Fibroblast of upper back skin (primary cell): ENCODE measurements at regions not wholly inside any gene's neighbourhood (a gene's known extent, or its start where the extent isn't known, plus 50 kb on each side); places are given as distances from the start of the nearest gene placed in this dataset.
"Not testable (repeated sequence)": the region's sequence is repeated elsewhere in the genome, so short reads cannot be mapped to it uniquely, and the experiment has no call there.

Experiments used
- DNase-seq: peaks from one replicate; pipeline ENCODE4 v3.0.0-alpha.2; 2013

DNA sequence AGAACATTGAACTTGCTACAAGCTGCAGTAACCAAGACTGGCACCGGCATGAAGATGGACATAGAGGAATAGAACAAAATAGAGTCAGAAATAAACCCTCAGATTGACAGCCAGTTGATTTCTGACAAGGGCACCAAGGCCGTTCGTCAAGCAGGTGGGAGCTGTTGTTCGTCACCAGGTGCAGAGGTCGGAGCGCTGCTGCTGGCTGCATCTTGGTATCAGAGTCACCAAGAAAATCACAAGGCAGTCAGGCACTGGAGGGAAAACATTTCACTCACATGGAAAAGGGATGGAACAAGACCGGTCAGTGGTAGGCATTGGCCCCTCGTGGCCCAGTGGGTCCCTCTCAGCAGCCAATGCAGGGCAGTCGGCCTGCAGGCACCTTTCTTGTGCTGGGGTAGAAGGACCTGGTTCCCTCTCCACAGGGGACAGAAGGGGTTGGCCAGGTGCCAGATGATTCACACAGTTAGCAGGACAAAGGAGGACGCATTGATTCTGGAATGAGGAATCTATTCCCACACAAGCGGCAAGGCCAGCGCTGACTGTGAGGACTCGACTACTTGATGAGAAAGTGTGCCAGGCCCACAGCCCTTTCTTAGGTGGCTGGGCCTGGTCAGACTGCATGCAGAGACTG is 115.8 kb upstream of the FGF3 start:
- DNase-seq = no peak

- no peak for DNase-seq
Measured at GRCh38 chr11:69935941-69936505, 116.8 kb upstream of the FGF3 start.

GRCh38 chr11:69936771-69937170 is 117.6 kb upstream of the FGF3 start:
- no peak for DNase-seq

DNA sequence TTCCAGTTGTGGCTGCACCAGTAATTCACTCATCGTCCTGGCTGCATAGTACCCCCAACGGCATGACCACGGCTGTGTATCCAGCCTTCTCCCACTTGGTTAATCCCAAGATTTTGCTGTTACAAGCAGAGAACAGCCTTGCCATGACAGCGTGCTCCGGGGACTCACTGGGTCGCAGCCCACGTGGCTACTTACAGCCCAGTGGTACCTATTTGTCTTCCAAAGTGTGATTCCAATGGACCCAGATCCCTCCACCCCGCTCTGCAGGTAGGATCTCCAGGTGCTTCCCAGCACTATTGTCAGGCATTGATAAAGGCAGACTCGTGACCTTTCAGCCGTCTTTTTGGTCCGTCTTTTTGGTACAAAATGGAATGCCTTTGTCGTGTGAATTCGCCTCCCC is 119.0 kb upstream of the FGF3 start:
- DNase-seq = no peak

DNA sequence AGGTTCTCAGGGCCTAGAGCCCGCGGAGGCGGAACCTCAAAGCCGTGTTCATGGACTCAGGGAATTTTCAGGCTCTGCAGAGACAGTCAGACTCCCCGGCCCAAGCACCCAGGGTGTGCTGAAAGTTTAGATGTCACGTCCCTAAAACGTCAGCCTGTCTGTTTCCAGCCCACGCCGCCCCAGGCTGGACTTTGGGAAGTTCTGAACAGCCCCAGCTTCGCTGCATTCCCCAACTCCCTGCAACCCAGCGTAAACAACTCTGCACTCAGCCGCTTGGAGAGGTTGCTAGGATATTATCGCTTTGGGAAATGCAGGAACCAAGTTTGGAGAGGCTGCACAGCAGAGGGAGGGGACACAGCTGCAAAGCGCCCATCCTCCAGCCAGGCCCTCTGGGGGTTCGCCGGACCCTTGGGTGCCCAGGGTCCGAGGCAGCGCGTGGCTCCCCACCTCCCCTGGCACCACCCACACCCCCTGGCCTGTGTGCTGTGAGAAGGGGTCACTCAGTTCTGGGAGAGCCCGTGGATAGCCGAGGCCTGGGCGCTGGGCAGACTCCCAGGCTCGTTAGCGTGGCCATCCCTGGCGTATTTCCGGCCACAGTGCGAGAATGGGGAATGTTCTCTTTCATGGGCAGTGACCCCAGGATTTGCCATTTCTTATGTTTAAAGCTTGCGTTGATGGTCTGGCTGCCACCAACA is 120.5 kb upstream of the FGF3 start:
- no peak for DNase-seq

DNA sequence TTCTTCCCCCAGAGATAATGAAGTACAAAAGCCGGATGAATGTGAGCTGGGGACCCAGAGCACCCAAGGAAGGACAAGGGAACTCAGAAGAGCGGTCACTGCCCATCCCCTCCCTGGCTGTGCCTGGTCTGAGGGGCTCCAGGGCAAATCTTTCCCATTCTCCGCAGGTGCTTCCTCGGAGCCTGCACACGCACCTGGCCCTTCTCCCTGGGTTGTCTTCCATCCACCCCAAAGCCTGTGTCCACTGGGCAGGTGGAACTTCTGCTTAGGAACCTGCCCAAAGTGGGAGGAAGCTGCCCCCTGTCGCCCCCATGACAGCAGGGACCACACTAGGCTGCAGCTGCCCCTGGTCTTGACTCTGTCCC is 121.0 kb upstream of the FGF3 start:
- no peak for DNase-seq

DNA sequence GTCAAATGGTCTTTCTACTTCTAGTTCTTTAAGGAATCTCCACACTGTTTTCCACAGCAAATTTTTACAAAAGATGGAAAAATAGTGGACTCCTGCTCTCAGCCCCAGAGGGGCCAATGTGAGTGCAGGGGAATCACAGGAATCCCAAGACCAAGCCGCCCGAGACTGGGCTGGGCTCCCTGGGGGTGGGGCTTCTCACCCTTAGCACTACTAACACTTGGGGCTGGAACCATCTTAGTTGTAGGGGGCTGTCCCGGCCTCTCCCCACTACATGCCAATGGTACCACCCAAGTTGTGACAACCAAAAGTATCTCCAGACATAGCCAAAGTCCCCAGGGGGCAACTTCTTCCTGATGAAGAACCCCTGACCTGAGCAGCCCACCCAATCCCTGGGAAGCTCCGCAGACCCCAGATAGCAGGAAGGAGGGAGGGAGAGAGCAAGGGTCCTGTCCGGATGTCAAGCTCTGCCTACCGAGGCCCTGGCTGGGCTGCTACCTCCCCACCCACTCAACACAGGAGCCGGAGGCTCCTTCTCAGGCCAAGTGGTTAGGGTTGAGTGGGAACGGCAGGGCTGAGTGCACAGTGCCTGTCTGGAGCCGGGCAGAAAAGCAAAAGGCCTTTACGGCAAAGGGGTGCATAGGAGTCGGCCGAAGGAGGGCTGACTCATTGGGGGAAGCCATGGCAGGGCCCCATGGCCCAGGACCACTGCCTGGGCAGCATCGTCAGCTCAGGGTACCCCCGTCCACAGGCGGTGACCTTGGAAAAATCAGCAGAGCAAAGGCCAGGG is 122.5 kb upstream of the FGF3 start:
- DNase-seq = no peak

DNA sequence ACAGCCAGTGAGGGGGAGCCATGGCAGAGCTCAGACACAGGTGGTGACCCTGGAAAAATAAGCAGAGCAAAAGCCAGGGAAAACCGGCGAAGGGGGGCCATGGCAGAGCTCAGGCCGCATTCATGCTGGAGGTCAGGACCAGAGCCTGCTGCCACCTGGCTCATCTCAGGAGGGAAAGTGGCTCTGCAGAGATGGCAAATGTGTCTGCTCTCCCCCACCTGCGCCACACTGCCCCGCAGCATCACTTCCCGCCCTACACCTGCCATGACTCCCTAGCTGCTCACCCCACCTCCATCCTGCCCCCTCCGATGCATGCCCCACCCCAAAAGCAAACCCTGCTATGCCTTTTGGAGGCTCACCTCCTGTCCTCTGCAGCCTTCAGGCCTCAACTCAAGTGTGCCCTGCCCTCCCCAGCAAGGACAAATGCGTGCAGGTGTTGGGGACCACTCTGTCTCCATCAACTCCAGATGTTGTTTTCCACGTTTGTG is 123.2 kb upstream of the FGF3 start:
- DNase-seq = no peak

DNA sequence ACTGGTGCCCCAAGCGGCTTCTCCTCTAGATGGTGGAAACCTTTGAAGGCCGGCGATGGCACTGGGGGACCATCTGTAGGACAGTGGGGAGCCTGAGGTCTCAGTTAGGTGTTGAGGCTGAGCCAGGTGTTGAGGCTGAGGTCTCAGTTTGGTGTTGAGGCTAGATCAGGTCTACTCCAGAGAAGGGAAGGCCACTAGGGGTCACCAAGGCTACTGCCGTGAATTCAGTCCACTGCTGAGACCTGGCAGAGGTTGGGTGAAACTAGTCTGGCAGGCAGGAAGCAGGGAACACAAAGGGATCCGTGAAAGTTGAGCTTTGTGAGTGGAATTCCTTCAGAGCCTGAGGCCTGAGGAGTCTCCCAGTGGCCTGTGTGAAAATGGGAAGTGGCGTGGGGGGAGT is 123.8 kb upstream of the FGF3 start:
- no peak for DNase-seq

GRCh38 chr11:69943506-69943905 is 124.3 kb upstream of the FGF3 start:
- DNase-seq = no peak

DNA sequence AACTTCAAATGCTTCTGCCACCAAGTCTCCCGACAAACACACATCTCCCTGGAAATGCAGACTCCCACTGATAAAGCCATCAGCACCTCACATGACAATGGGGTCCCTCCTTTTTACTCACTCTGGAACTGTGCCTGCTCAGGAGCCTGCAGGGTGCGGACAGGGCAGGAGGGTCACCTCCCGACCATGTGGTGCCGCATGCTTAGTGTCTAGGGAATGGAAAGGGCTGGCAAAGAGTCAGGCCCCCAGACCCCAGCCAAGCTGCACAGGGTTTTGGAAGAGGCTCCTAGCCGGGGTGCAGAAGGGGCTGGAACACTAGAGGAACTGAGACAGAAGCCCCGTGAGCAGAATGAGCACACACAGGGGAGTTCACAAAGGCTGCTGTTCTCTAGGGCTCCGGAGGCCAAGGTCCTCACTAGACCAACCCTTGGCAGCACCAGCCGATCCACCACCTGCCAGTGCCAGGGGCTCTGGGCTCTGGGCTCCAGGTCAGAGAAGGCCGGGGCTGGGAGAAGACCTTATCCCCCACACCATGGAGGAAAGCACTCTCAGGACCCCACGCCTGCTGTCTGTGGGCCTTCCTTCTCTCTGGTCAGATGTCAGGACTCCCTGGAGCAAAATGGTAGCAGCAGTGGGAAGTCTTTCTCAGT is 125.1 kb upstream of the FGF3 start:
- DNase-seq = no peak

- no peak for DNase-seq
Measured at GRCh38 chr11:69945157-69945556, 125.9 kb upstream of the FGF3 start.

GRCh38 chr11:69947059-69947792 is 128.0 kb upstream of the FGF3 start:
- no peak for DNase-seq

DNA sequence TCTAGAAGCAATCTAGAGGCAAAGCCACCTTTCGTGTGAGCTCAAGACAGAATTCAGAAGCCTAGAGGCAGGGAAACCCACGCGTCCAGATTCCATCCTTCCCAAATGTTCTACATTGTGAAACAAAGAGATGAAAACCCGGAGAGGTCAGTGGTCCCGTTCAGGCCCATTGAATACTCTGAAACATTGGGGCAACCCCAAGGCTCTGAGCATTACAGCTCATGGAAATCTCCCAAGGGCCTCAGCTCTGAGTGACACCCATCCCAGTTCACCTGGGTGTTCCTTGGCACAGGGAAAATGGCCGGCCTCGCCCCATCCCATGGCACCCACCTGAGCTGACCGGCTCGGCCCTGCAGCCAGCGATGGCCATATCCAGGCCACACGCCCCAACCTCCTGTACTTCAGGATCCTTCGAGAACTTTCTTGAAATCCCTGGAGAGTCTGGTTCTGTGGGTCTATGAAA is 128.6 kb upstream of the FGF3 start:
- no peak for DNase-seq

DNA sequence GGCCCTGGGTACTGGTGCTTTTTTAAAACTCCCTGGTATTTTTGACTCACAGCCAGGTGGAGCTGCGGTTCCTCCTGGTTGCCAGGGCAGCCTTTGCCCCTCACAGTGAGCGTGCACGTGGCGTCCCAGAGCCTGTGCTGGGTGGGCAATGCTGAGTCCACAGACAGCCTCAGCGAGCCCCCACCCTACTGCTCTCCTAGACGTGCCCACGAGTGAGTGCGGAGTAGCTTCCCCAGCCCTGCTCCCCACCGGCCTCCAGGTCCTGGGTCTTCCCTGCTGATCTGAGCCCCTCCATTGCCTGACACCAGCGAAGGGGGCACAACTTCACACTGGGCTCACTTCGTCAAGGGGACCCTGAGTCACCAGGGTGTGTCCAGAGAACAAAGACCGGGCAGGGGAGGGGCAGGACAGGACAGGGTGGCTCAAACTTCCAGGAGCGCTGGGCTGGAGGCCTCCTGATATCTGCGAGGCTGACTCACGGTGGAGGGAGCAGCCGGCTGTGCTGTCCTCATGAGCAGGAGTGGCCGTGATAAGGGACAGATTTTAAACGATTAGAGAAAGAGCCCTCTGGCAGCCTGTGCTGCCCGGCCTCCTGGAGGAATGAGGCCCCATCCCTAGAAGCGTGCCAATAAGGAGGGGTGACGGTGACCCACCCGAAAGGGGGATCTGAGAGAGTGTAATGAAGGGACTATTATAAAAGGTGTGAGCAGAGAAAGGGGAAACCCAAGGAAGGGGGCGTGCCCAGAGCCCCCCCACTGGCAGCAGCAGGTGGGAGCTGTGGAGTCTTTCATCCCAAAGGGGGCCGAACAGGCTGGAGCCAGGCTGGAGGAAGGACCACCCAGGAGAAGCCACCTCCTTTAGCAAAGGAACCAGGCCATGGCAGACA is 129.3 kb upstream of the FGF3 start:
- no peak for DNase-seq

- peak; percentile 62 for DNase-seq
Measured at GRCh38 chr11:69949327-69949726, 128.8 kb upstream of the ANO1 start.

GRCh38 chr11:69950120-69950519 is 128.0 kb upstream of the ANO1 start:
- DNase-seq = no peak

- DNase-seq = no peak
Measured at GRCh38 chr11:69950621-69951020, 127.5 kb upstream of the ANO1 start.

DNA sequence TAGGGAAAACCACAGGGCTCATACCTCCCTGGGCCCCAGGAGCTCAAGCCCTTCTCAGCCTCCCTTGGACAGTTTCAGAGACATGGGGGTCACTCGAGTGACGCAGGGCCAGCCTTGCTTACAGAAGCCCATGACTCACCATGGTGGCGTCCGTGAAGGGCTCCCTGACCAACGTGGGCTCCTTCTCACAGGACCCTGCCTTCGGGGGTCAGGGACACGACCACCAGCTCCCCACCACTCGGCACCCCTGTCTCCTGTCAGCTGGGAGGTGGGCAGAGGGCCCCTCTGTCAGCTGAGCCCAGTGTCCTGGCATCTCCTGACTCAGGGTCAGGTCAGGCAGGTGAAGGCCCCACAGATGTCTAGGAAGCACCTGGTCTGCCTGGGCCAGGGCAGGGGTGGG is 126.3 kb upstream of the ANO1 start:
- no peak for DNase-seq

DNA sequence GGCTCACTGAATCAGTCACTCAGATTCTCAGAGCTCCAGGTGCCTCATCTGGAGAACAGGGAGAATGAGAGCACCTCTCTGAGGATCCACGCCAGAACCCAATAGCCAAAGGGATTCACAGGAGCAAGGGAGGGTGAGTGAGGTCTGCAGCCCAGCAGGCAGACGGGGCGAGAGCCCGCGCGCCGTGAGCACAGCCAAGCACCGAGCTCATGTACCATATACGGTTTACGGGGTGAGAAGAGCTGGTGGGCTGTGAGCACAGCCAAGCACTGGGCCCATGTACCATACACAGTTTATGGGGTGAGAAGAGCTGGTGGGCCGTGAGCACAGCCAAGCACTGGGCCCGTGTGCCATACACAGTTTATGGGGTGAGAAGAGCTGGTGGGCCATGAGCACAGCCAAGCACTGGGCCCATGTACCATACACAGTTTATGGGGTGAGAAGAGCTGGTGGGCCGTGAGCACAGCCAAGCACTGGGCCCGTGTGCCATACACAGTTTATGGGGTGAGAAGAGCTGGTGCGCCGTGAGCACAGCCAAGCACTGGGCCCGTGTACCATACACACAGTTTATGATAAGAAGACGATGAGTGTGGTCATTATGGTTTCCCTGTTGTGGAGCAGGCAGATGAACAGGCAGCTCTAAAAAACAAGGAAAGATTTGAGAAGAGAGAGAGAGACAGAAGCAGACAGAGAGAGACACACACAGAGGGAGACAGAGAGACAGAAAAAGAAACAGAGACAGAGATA is 125.7 kb upstream of the ANO1 start:
- not testable (repeated sequence) for DNase-seq

DNA sequence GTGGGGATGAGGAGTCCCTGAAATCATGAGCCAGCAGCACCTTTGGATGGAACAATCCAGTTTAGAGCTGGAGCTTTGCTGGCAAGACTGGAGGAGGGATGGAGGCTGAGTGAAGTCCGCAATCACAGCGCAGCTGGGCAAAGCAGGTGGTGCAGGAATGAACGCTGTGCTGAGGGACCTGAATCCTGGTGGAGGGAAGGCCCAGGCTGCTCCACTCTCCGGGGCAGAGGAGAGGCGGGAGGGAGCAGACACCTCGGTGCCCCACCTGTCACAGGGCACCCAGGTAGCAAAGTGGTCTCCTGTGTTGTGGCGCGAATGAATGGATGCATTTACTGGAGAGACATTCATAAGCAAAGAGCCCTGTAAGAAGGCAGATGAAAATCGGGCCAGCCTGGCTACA is 124.8 kb upstream of the ANO1 start:
- no peak for DNase-seq
